Nephron (organoid): ENCODE measurements at regions not wholly inside any gene's neighbourhood (a gene's known extent, or its start where the extent isn't known, plus 50 kb on each side); places are given as distances from the start of the nearest gene placed in this dataset.

Experiments
- H3K27ac Mint-ChIP-seq, 3 experiments: 2 replicates each; pipeline ENCODE4 v1.8.0; 2020; ENCODE audit warnings: mixed read lengths in 3 of 3, mild to moderate bottlenecking in 2 of 3, moderate library complexity in 1 of 3
- H3K27me3 Mint-ChIP-seq: 2 replicates; pipeline ENCODE4 v1.8.0; 2021; ENCODE audit warnings: low read depth, mild to moderate bottlenecking, moderate library complexity, mixed read lengths
- H3K36me3 Mint-ChIP-seq: 2 replicates; pipeline ENCODE4 v1.8.0; 2020; ENCODE audit warnings: low read depth, mixed read lengths
- H3K4me1 Mint-ChIP-seq: 2 replicates; pipeline ENCODE4 v1.8.0; 2020; ENCODE audit warnings: mixed read lengths
- H3K4me3 Mint-ChIP-seq, 3 experiments: 2 replicates each; pipeline ENCODE4 v1.8.0; 2020; ENCODE audit warnings: mild to moderate bottlenecking in 3 of 3, mixed read lengths in 3 of 3, moderate library complexity in 2 of 3
- H3K9me3 Mint-ChIP-seq: 2 replicates; pipeline ENCODE4 v1.8.0; 2020; ENCODE audit warnings: mixed read lengths
- CTCF ChIP-seq, 3 experiments: fragments of 200-600 bp; sonication (generic); IDR thresholded peaks; one replicate each; pipeline ENCODE4 v1.5.0; 2021; ENCODE audit warnings: antibody characterized with exemption in 3 of 3; ENCODE audit not compliant: unreplicated experiment in 3 of 3

GRCh38 chr13:54927538-54927937 lies 1898.9 kb downstream of the OLFM4 start:
- TF ChIP-seq CTCF (IDR thresholded peaks at IDR 0.05; ENCODE audit: unreplicated experiment in 3 of 3), result no peak
- no peaks in the 10 kb centered on the region for H3K36me3 Mint-ChIP-seq
- no peaks in the 10 kb centered on the region for H3K4me1 Mint-ChIP-seq
- no peaks in the 10 kb centered on the region for H3K27me3 Mint-ChIP-seq
- H3K27ac Mint-ChIP-seq, result no peak overlapping the region
- H3K9me3 Mint-ChIP-seq, result peaks cover 13% of the 10 kb centered on the region
- no peak overlapping the region for H3K4me3 Mint-ChIP-seq

DNA sequence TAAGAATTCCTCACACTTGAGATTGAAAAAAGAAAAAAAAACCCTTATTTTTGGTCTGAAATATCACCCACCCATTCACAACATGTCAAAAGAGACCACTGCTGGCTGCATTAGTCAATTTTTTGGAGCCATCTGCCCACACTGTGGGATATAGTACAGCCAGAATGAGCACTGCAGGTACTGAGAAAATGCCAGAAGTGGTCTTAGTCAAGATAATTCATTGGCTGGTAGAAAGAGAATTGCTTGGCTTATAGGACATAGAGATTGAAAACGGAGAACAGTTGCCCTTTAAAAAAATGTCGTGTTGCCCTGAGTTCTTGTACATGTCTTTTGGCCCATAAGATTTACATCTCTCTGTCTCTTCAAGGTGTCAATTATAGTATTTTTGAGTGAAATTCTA lies 1899.5 kb downstream of the OLFM4 start:
- no peak overlapping the region for H3K4me3 Mint-ChIP-seq
- no peaks in the 10 kb centered on the region for H3K36me3 Mint-ChIP-seq
- no peak for TF ChIP-seq CTCF (IDR thresholded peaks at IDR 0.05; ENCODE audit: unreplicated experiment in 3 of 3)
- H3K27me3 Mint-ChIP-seq, result no peaks in the 10 kb centered on the region
- H3K27ac Mint-ChIP-seq, result no peak overlapping the region
- no peaks in the 10 kb centered on the region for H3K4me1 Mint-ChIP-seq
- peaks cover 13% of the 10 kb centered on the region for H3K9me3 Mint-ChIP-seq

GRCh38 chr13:54934121-54934520 lies 1905.5 kb downstream of the OLFM4 start:
- Mint-ChIP-seq H3K27ac (no peak overlapping the region), H3K36me3 (no peaks in the 10 kb centered on the region), H3K4me3 (no peak overlapping the region), H3K27me3 (no peaks in the 10 kb centered on the region), H3K4me1 (no peaks in the 10 kb centered on the region), H3K9me3 (no peaks in the 10 kb centered on the region)
- TF ChIP-seq CTCF (IDR thresholded peaks at IDR 0.05; ENCODE audit: unreplicated experiment in 3 of 3), result no peak

GRCh38 chr13:54945973-54946372 lies 1917.4 kb downstream of the OLFM4 start:
- no peak overlapping the region for H3K4me3 Mint-ChIP-seq
- H3K4me1 Mint-ChIP-seq, result no peaks in the 10 kb centered on the region
- no peak overlapping the region for H3K27ac Mint-ChIP-seq
- H3K27me3 Mint-ChIP-seq, result no peaks in the 10 kb centered on the region
- no peaks in the 10 kb centered on the region for H3K36me3 Mint-ChIP-seq
- TF ChIP-seq CTCF (IDR thresholded peaks at IDR 0.05; ENCODE audit: unreplicated experiment in 3 of 3), result no peak
- peaks cover 2% of the 10 kb centered on the region for H3K9me3 Mint-ChIP-seq

GRCh38 chr13:54949735-54950134 lies 1921.1 kb downstream of the OLFM4 start:
- Mint-ChIP-seq H3K27me3 (no peaks in the 10 kb centered on the region), H3K36me3 (no peaks in the 10 kb centered on the region), H3K4me3 (no peak overlapping the region), H3K4me1 (no peaks in the 10 kb centered on the region), H3K9me3 (no peaks in the 10 kb centered on the region), H3K27ac (no peak overlapping the region)
- TF ChIP-seq CTCF (IDR thresholded peaks at IDR 0.05; ENCODE audit: unreplicated experiment in 3 of 3), result no peak

- no peak for TF ChIP-seq CTCF (IDR thresholded peaks at IDR 0.05; ENCODE audit: unreplicated experiment in 3 of 3)
- no peaks in the 10 kb centered on the region for H3K36me3 Mint-ChIP-seq
- no peak overlapping the region for H3K27ac Mint-ChIP-seq
- H3K4me3 Mint-ChIP-seq, result no peak overlapping the region
- no peaks in the 10 kb centered on the region for H3K4me1 Mint-ChIP-seq
- H3K9me3 Mint-ChIP-seq, result no peaks in the 10 kb centered on the region
- no peaks in the 10 kb centered on the region for H3K27me3 Mint-ChIP-seq
These were observed 1921.9 kb downstream of the OLFM4 start for GRCh38 chr13:54950546-54950945.
